ENCODE measurements at regions not wholly inside any gene's neighbourhood (a gene's known extent, or its start where the extent isn't known, plus 50 kb on each side); places are given as distances from the start of the nearest gene placed in this dataset.

DNA sequence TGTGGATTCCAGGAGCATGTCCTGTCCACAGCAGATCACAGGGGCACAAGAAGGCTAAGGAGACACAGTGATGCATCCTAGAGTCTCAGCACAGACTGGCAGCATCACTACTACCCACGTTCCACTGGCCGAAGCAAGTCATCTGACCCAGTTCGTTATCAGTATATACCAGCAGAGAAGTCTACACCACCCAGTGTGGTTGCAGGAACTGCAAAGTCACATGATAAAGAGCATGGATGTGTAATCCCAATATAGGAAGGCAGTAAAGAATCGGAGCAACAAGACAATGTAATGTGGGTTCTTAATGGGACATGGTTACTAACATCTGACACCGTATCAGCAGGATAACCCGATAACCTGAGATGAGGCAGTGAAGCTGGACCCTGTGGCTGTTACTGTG, 246.6 kb downstream of the RRAGC start:
- Histone ChIP-seq H3K9ac (ENCODE audit: insufficient read length, low read depth) (no peak overlapping the region), H3K4me3 (ENCODE audit: insufficient read length, low read depth) (no peak overlapping the region), H3K27me3 (ENCODE audit: insufficient read depth, insufficient read length) (no peaks in the 10 kb centered on the region), H3K9me3 (ENCODE audit: insufficient read depth, low read length) (peaks cover 26% of the 10 kb centered on the region), H3K36me3 (ENCODE audit: insufficient read depth, insufficient read length, low read length) (no peaks in the 10 kb centered on the region), H3K4me1 (ENCODE audit: insufficient read depth, insufficient read length) (peaks cover 12% of the 10 kb centered on the region)
- TF ChIP-seq SUZ12 (IDR thresholded peaks at IDR 0.05; ENCODE audit: extremely low read depth, insufficient read depth, insufficient read length), result no peak
- no peak for TF ChIP-seq ZNF274 (IDR thresholded peaks at IDR 0.05; ENCODE audit: low read depth, low read length)
- TF ChIP-seq YY1 (IDR thresholded peaks at IDR 0.05; ENCODE audit: insufficient read depth, insufficient read length), result no peak
- DNase-seq (ENCODE audit: low read depth, low spot score), result no peak

DNA sequence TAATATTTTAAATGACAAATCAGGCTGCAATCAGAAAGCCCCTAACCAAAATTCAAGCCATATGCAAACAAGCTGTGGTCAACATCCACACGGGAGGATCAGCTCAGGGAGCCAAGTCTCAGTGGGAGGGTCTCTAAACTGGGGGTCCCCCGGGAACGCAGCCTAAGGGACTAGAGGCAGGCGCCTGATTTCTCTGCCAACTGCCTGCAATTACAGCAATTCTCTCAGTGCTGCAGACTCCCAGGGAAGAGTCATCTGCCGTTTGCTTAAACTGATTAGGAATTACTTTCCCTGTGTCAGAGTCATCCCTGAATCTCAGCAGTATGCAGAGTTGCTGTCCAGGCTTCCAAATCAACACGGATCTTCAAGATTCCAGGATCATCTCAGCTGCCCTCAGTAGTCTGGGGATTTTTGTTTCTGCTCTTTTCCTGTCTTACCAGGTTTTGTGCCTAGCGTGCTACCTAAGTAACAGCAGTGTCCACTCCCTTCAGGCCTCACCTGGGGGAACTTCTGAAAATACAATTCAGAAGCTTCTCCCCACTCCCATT, 247.8 kb downstream of the RRAGC start:
- no peak for DNase-seq (ENCODE audit: low read depth, low spot score)
- H3K27me3 ChIP-seq (ENCODE audit: insufficient read depth, insufficient read length), result peaks cover 2% of the 10 kb centered on the region
- TF ChIP-seq YY1 (IDR thresholded peaks at IDR 0.05; ENCODE audit: insufficient read depth, insufficient read length) (no peak), SUZ12 (IDR thresholded peaks at IDR 0.05; ENCODE audit: extremely low read depth, insufficient read depth, insufficient read length) (no peak), ZNF274 (IDR thresholded peaks at IDR 0.05; ENCODE audit: low read depth, low read length) (no peak)

DNA sequence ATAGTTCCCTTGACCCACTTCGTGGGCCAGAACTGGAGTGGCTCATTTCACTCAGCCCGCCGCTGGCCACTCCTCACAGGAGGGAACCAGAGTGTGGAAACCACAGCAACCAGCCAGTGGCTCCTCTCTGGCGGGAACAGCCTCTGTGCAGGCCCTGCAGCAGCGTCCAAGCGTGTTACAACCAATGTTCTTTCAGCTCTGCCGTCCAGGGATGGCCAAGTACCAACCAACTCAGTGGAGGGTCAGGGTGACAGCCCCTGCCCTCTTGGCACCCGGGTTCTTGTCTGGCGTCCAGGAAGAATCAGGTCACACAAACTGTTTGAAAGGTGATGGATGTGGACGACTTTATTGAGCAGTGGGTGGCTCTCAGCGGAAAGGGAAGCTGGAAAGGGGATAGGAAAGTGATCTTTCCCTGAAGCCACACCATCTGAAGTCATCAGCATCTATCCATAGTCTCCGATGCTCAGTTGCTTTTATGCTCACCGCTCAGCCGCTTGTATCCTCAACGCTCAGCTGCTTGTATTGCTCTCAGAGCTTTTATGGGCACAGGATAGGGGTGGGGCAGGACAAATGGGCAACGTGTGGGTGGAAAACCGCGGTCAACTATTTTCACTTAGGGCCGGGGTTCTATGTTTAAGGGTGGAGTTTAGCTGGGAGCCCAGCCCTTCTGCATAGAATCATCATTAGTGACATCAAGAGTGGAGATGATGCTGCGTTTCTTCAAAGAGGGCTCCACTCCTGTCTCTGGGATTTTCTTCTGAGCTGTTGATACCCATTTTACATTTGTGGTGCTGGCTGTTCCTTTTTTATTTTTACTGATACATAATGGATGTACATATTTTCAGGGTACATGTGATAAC, 250.2 kb downstream of the RRAGC start:
- no peak for DNase-seq (ENCODE audit: low read depth, low spot score)
- TF ChIP-seq SUZ12 (IDR thresholded peaks at IDR 0.05; ENCODE audit: extremely low read depth, insufficient read depth, insufficient read length) (no peak), ZNF274 (IDR thresholded peaks at IDR 0.05; ENCODE audit: low read depth, low read length) (no peak), YY1 (IDR thresholded peaks at IDR 0.05; ENCODE audit: insufficient read depth, insufficient read length) (no peak)
- H3K4me3 ChIP-seq (ENCODE audit: insufficient read length, low read depth), result no peak overlapping the region
- H3K27me3 ChIP-seq (ENCODE audit: insufficient read depth, insufficient read length), result peaks cover 2% of the 10 kb centered on the region
- H3K36me3 ChIP-seq (ENCODE audit: insufficient read depth, insufficient read length, low read length), result no peaks in the 10 kb centered on the region
- no peak overlapping the region for H3K9ac ChIP-seq (ENCODE audit: insufficient read length, low read depth)
- H3K4me1 ChIP-seq (ENCODE audit: insufficient read depth, insufficient read length), result peaks cover 18% of the 10 kb centered on the region
- H3K9me3 ChIP-seq (ENCODE audit: insufficient read depth, low read length), result peaks cover 4% of the 10 kb centered on the region; the same call in 1 of the 2 replicates

More for the DNA sequence above, 247.8 kb downstream of the RRAGC start:
- H3K36me3 ChIP-seq (ENCODE audit: insufficient read depth, insufficient read length, low read length), result no peaks in the 10 kb centered on the region
- H3K4me1 ChIP-seq (ENCODE audit: insufficient read depth, insufficient read length), result peaks cover 18% of the 10 kb centered on the region
- no peak overlapping the region for H3K4me3 ChIP-seq (ENCODE audit: insufficient read length, low read depth)
- H3K9me3 ChIP-seq (ENCODE audit: insufficient read depth, low read length), result peaks cover 18% of the 10 kb centered on the region
- H3K9ac ChIP-seq (ENCODE audit: insufficient read length, low read depth), result no peak overlapping the region

DNA sequence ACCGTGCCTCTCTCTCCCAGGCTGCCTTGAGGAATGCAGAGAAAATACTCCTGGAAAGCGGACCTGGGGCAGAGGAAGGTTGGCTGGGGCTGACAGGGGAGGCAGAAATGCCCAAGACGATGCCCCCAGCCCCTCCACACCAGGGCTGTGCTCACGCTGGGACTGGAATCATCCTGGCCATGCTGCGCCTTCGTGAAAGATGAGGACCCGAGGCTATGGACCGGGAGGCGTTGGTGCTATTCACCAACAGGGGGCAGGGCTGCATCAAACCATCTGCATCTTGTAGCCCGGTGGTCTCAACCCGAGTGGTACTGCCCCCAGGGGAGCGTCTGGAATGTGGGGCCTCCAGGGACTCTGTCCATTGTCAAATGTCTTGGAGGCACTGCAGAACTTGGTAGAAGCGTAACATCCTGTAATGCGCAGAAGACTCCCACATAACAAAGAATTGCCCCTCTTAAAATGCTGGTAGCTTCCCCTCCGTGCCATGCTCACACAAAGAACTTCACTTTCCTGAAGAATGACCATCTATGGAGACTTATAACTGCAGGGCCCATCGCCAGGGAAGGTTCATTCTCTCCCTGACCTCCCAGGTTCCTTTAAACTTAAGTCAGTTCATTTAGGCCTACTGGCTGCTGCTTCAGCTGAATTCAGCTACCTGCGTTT, 251.2 kb downstream of the RRAGC start:
- peak overlapping the region; percentile 59 for H3K9ac ChIP-seq (ENCODE audit: insufficient read length, low read depth)
- H3K36me3 ChIP-seq (ENCODE audit: insufficient read depth, insufficient read length, low read length), result no peaks in the 10 kb centered on the region
- H3K4me3 ChIP-seq (ENCODE audit: insufficient read length, low read depth), result no peak overlapping the region
- peak; percentile 86 for DNase-seq (ENCODE audit: low read depth, low spot score)
- peaks cover 4% of the 10 kb centered on the region; the same call in 1 of the 2 replicates for H3K9me3 ChIP-seq (ENCODE audit: insufficient read depth, low read length)
- TF ChIP-seq YY1 (IDR thresholded peaks at IDR 0.05; ENCODE audit: insufficient read depth, insufficient read length) (no peak), ZNF274 (IDR thresholded peaks at IDR 0.05; ENCODE audit: low read depth, low read length) (no peak), SUZ12 (IDR thresholded peaks at IDR 0.05; ENCODE audit: extremely low read depth, insufficient read depth, insufficient read length) (no peak)
- peaks cover 2% of the 10 kb centered on the region for H3K27me3 ChIP-seq (ENCODE audit: insufficient read depth, insufficient read length)
- H3K4me1 ChIP-seq (ENCODE audit: insufficient read depth, insufficient read length), result peaks cover 10% of the 10 kb centered on the region

DNA sequence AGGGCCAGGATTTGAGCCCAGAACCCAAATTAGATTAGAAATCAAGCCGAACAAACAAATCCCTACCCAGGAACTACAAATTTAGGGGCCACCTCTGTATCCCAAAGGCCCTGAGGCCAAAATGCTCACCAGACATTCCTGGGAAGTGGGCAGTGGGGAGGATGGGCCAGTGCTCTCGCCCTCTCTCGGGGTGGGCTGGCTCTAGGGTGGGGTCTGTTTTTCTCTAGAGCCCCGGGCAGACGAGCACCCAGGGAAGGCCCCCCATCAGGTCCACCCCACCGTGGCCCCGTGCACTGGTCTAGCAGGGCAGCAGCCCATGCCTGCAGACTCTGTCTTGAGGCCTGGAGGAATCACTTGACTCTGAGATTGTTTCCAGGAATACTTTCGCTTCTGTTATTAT, 252.0 kb downstream of the RRAGC start:
- H3K4me3 ChIP-seq (ENCODE audit: insufficient read length, low read depth), result no peak overlapping the region
- peaks cover 10% of the 10 kb centered on the region for H3K4me1 ChIP-seq (ENCODE audit: insufficient read depth, insufficient read length)
- DNase-seq (ENCODE audit: low read depth, low spot score), result no peak
- H3K9ac ChIP-seq (ENCODE audit: insufficient read length, low read depth), result peak overlapping the region; percentile 59
- peaks cover 2% of the 10 kb centered on the region for H3K27me3 ChIP-seq (ENCODE audit: insufficient read depth, insufficient read length)
- H3K9me3 ChIP-seq (ENCODE audit: insufficient read depth, low read length), result peaks cover 4% of the 10 kb centered on the region; the same call in 1 of the 2 replicates
- TF ChIP-seq YY1 (IDR thresholded peaks at IDR 0.05; ENCODE audit: insufficient read depth, insufficient read length), result no peak
- no peak for TF ChIP-seq SUZ12 (IDR thresholded peaks at IDR 0.05; ENCODE audit: extremely low read depth, insufficient read depth, insufficient read length)
- no peak for TF ChIP-seq ZNF274 (IDR thresholded peaks at IDR 0.05; ENCODE audit: low read depth, low read length)
- H3K36me3 ChIP-seq (ENCODE audit: insufficient read depth, insufficient read length, low read length), result no peaks in the 10 kb centered on the region

DNA sequence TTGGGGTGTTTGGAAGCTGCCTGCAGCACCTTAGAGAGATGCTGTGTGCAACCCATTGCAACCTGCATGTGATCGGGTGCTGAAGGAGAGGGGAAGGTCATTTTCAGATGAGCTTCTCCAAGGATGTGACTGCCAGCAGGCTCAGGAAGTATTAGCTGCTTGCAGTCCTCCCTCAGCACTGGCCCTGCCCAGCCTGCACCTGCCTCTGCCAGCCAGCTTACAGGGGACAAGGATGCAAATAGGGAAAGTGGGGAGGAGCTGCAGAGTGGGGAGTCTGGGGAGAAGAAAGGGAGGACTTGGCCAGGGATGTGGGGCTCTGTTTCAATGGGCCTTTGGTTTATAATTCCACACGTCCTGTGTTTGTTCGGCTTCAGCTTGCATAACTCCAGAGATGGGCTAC, 254.5 kb downstream of the RRAGC start:
- Histone ChIP-seq H3K36me3 (ENCODE audit: insufficient read depth, insufficient read length, low read length) (no peaks in the 10 kb centered on the region), H3K4me3 (ENCODE audit: insufficient read length, low read depth) (no peak overlapping the region), H3K9me3 (ENCODE audit: insufficient read depth, low read length) (peaks cover 14% of the 10 kb centered on the region; the same call in 1 of the 2 replicates), H3K9ac (ENCODE audit: insufficient read length, low read depth) (no peak overlapping the region), H3K27me3 (ENCODE audit: insufficient read depth, insufficient read length) (peaks cover 2% of the 10 kb centered on the region), H3K4me1 (ENCODE audit: insufficient read depth, insufficient read length) (peaks cover 10% of the 10 kb centered on the region)
- TF ChIP-seq SUZ12 (IDR thresholded peaks at IDR 0.05; ENCODE audit: extremely low read depth, insufficient read depth, insufficient read length), result no peak
- TF ChIP-seq YY1 (IDR thresholded peaks at IDR 0.05; ENCODE audit: insufficient read depth, insufficient read length), result no peak
- TF ChIP-seq ZNF274 (IDR thresholded peaks at IDR 0.05; ENCODE audit: low read depth, low read length), result no peak
- no peak for DNase-seq (ENCODE audit: low read depth, low spot score)

DNA sequence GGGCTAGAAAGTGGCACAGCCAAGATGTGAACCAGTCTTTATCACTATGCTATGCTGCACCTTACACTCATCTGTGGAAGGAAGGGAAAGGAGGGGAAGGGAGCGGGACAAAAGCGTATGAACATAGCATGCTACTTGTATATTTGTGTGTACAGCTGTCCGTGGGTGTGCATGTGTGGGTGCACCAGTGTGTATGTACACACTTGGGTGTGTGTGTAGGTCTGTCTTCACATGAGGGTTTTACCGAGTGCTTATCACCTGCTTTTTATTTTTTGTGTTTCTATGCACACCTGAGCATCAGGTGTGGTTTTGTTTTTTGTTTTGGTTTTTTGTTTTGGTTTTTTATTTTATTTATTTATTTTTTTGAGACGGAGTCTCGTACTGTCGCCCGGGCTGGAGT, 255.7 kb downstream of the RRAGC start:
- H3K27me3 ChIP-seq (ENCODE audit: insufficient read depth, insufficient read length), result peaks cover 2% of the 10 kb centered on the region
- peaks cover 11% of the 10 kb centered on the region; the same call in 1 of the 2 replicates for H3K9me3 ChIP-seq (ENCODE audit: insufficient read depth, low read length)
- H3K4me1 ChIP-seq (ENCODE audit: insufficient read depth, insufficient read length), result peaks cover 9% of the 10 kb centered on the region
- H3K9ac ChIP-seq (ENCODE audit: insufficient read length, low read depth), result no peak overlapping the region
- no peak overlapping the region for H3K4me3 ChIP-seq (ENCODE audit: insufficient read length, low read depth)
- H3K36me3 ChIP-seq (ENCODE audit: insufficient read depth, insufficient read length, low read length), result no peaks in the 10 kb centered on the region
- TF ChIP-seq ZNF274 (IDR thresholded peaks at IDR 0.05; ENCODE audit: low read depth, low read length) (no peak), SUZ12 (IDR thresholded peaks at IDR 0.05; ENCODE audit: extremely low read depth, insufficient read depth, insufficient read length) (no peak), YY1 (IDR thresholded peaks at IDR 0.05; ENCODE audit: insufficient read depth, insufficient read length) (no peak)
- DNase-seq (ENCODE audit: low read depth, low spot score), result no peak
